Stimulated activated CD4-positive, alpha-beta T cell treated with anti-CD3 and anti-CD28 coated beads, Interleukin-12 subunit alpha, Interleukin-12 subunit beta, amount 100 ng/mL, for 4 hours (primary cell): ENCODE measurements at regions not wholly inside any gene's neighbourhood (a gene's known extent, or its start where the extent isn't known, plus 50 kb on each side); places are given as distances from the start of the nearest gene placed in this dataset.

Experiments
- DNase-seq: peaks from one replicate; pipeline ENCODE4 v3.0.0-alpha.2; 2020

DNA sequence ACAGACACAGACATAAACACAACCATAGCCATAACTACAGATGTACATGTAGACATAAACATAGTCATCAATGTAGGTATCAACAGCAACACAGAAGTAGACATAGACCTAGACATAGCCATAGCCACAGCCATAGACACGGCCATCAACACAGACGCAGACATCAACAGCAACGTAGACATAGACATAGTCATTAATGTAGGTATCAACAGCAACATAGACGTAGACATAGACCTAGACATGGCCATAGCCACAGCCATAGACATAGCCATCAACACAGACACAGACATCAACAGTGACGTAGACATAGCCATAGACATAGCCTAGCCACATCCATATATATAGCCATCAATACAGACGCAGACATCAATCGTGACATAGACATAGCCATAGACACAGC, 258.3 kb upstream of the FOXQ1 start:
- DNase-seq: no peak

DNA sequence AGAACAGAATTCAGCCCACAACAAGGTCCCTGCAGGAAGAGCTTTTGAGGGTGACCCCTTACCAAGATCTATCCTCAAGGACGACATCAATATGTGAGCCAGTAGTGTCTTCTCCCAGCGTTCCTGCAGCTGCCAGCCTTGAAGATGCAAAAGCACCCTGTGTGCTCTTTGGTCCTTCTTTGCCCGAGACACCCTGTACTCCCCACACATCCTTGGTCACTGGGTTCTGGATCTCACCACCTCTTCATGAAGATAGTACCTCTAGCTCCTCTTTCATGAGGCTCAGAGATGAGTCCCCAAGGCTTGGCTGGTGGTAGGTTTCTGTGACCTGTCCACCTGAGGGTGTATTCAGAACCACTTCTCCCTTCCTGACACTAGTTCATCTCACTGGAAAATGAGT, 259.6 kb upstream of the FOXQ1 start:
- DNase-seq: no peak

DNA sequence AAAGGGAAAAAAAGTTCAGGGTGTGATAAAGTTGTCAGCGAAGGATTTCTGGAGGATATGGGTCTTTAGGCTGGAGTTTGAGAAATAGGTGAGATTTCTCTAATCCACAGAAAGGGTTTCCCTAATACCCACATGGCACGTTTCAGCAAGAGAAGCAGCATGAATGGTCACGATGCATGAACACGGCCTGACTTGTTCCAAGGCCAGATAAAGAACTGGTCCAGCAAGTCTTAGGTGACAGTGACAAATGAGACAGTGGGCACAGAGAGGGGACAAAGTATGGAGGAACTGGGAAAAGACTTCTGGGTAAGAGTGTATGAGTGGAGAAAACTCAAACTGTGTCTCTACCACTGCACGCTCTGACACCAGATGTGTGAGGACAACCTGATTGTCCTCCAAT, 262.0 kb upstream of the FOXQ1 start:
- no peak for DNase-seq

DNA sequence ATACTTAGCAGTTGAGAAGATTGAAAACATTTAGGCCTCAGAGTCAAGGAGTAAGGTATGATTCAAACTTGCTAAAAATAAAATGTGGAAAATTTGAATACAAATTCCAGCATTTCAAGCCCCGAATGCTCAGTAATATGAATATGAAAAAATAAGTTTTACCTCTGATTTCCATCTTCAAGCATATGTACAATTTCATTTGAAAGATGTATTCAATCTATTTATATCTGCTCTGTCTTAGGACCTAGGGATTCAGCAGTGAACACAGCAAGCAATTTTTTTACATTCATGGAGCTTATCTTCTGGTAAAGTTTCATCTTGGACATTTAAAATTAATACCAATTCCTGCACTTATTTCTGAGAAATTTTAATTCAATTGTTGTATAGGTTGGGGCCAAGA, 262.7 kb upstream of the FOXQ1 start:
- no peak for DNase-seq

DNA sequence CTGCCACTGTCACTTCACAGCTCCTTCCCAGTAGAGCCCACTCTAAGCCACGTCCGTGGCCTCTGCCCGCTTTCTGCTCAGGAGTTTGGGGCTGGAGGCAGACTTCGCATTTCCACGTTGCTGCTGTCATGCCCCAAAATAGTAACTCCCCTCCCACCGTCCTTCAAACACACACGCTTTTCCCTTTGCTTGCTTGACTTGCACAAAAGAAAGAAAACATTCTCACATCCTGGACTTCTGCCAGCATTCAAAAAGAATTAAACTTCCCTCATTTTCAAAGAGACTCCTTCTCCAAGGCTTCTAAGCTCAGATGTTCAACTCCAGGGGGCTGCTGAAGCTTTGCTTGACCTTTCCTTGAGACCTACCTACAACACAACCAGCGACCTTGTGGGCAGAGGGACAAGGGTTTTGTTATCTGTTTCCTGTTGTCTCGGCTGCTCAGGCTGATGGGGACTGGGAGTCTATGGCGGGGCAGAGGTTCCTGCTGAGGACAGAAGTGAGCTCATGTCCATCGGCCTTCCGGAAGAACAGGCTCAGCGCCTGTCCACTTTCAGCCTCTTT, 263.8 kb upstream of the FOXQ1 start:
- no peak for DNase-seq

DNA sequence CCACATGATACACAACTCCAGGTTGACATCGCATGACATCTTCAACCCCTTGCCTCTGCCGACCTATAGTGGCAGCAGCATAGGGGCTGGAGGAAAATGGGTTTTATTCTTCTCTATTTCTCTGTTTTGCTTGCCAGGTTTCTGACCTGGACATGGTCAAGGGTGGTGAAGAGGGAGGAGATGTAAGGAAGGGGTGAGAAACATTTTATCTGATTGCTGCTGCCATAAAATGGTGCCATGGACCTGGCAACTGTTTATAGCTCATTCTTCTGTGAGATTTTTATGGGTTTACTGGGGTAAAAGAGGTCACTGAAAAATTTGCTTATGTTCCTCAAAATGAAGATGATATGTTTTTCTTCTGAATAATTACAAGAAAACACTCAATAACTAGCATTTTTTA, 266.7 kb upstream of the FOXQ1 start:
- no peak for DNase-seq

DNA sequence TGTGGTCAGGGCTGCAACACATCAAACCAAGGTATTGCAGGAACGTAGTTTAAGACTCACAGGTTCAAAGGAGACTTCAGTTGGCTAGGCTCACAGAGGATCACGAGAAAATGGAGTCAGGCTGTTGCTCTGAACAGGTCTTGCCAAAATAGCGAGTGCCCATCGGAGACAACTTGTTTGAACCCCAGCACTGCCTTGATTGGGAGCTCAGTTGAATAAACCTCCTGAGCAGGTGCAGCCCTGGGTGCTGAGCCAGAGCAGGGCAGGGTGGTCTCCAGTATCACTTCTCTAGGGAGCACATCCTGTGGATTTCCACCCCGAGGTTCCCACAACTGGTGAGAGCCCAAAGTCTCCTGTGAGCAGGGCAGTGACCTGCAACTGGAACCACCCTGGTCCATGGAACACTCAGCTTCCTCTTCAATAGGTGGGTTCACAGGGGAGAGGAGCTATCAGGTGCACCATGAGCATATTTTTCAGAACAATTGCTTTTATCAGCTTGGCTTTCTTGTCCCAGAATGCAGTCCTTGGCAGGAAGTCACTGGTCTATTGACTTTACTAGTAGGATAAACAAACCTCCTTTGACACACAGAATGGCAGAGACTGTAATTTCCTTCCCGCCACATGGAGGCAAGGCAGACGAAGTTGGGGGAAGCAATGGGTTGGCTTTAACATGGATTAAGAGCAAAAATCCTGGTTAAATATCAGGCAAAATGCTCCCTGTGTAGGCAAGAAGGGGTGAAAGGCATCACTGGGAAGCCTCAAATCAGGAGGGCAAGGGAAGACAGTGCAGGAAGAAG, 267.7 kb upstream of the FOXQ1 start:
- no peak for DNase-seq

DNA sequence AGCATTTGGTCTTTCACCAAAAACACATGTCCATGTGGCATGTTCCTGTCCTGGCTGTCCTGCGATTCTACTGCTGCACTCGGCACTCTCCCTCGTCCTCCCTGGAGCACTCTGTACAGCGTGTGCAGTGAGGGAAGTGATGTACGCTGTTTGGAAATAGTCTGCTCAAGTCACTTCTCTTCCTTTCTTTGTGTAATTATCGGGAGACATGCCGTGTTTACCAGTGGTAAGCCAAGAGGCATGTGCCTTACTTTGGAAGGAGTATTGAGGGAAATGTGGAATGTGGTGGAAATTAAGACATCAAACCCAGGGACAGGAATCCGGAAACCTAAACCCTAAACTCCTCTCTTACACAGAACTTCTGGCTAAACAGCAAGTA, 268.5 kb upstream of the FOXQ1 start:
- DNase-seq: no peak

DNA sequence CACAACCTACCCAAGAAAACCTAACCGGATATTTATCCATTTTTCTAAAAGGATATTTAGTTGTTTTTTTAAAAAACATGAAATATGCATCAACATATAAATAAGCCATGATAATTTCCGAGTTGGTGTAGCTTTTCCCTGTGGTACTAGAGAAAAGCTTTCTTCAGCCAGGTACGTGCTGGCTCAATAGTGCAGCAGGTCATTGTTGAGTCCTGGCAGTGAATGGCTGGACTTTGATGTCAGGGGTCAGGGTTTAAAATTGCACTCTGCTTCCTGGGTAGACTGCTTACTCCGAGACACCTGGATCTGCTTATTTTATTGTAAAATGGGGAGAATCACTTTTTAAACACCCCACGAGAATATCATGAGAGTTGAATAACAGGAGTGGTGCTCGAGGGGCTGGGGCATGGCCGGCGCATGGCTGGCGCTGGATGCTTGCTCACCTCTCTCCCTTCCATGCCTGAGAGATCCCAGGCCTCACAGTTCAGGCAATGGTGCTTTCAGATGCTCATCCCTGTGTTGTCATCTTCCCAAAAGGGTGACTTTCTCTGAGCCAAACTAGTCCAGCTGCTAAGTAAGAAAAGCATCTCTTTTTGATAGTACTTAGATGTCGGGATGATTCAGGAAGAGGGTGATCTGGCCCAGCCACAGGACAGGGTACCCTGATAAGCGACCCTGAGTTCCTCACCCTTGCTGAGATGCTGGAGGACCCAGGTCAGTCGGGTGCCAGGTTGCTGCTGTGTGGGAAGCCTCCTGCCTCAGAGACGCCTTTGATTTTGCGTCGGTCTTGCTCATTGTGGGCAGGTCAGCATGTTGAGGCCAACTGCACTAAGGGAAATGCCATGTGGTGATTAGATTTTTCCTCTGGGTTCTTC, 269.1 kb upstream of the FOXQ1 start:
- no peak for DNase-seq

DNA sequence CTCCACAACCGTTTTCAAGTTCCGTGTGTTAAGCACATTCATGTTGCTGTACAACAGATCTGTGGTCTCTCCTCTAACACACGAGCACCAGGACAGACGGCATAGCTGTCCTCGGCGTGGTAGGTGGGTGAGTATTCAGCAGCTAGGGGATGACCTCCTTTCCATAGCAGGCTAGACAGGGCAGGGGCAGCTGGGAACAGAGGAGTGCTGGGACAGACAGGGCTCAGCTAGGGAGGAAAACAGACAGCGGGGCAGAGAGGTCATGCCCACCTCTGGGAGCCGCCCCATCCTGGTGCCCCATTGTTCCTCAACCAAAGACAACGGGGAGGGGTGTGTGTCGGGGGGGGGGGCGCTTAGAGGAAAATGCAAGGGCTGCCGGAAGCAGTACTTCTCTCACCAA, 271.5 kb upstream of the FOXQ1 start:
- no peak for DNase-seq

DNA sequence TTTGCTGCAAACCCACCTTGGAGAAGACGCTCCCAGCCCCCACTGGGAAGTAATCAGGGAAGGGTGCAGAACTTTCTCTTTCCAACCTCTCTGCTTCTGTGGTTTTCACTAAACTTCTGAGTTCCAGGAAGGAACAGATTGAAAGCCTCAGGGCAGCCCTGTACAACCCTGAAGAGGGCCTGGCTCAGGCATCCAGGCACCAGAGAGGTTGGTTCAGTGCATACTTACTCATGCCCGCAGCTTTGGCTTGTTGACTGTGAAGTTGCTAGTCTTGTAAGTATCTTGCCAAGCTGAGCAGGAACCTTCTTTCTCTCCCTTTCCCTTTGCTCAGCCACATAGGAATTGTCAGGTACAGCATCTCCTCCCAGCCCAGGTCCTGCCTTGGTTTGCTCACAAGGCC, 272.2 kb upstream of the FOXQ1 start:
- DNase-seq: no peak

DNA sequence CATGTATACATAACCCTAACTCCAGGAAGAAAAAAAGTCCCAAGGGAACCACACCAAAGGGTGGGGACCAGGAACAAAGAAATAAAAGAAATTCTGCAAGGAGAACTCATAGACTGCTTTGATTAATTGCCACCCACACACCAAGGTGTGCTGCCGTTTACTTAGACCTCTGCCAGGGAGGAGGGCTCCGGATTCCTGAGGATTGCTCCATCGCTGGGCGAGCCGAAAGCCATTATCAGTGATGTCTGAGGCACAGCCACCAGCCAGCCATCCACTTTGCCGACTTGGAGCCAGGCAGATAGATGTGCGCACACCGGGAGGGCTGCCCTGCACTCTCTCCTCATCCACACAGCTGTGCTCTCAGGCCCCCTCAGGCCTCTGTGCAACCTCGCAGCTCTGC, 272.7 kb upstream of the FOXQ1 start:
- DNase-seq: no peak

DNA sequence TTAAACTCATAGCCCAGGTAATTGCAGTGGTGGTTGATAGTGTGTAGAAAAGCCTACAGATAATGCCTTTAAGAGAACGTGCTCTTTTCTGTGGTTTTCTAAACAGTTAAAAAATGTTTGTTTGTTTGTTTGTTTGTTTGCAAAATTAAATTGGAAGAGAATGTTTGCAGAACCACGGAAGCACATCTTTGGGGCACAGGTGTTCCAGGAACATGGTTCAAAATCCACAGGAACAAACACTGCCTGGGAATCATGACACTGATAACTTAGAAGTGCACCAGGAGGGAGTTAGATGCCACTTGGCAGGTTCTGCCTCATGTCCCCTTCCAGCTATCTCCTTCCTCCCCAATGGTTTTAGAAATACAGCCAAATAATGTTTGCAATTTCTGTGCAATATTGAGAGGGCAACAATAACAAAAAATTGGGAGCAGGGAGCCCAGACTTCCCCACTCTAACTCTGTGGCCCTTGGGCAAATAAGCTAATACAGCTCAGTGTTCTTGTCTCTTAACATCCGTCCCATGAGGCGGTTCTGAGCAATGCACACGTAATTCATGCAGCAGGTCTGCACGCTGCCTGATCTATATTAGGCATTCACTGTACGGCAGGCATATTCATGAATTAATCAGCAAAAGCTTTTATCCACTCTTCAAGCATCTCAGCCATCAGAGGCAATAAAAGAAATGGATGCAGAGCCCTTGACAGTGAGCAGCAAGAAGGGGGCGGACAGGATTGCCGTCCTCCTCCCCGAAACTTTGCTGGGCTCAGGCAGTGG, 274.3 kb upstream of the FOXQ1 start:
- no peak for DNase-seq

DNA sequence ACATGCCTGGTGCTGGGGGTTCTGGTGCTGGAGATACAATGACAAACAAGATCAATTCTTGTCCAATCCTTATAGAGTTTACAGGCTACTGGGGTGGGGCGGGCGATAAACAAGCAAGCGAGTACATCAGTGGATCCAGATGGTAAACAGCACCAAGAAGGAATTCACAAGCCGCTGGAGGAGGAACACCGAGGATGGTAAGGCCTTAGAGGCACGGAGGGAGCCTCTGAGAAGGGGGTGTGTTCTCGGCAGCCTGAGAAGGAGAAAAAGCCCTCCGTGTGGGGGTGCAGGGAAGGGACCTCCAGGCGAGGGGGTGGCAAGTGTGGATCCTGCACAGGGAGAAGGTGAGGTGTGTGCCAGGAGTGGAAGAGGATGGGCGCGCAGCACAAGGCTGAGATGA, 276.5 kb upstream of the FOXQ1 start:
- DNase-seq: no peak

DNA sequence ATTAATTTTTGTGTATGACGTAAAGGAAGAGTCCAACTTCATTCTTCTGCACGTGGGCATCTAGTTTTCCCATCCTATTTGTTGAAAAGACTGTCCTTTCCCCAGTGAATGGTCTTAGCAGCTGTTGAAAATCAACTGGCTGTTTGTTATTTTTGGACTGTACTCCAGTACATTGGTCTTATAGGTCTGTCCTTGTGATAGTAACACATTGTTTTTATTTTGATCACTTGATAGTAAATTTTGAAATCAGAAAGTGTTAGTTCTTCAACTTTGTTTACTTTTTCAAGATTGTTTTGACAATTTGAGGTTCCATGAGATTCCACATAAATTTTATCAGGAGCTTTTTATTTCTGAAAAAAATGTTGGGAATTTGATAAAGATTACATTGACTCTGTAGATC, 280.2 kb upstream of the FOXQ1 start:
- DNase-seq: no peak

DNA sequence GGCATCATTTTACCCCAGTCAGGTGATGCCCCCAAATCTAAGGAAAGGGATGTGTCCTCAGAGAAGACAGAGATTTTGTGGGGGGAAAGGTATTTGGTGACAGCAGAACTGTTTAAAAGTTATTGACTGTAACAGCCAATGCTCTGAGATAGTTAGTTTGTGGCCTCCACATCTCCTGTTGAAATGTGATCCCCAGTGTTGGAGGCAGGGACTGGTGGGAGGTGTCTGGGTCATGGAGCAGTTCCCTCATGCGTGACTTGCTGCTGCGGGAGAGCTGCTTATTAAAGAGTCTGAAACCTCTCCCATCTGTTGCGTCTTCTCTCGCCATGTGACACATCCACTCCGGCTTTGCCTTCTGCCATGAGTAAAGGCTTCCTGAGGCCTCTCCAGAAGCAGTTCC, 282.8 kb upstream of the FOXQ1 start:
- DNase-seq: no peak

DNA sequence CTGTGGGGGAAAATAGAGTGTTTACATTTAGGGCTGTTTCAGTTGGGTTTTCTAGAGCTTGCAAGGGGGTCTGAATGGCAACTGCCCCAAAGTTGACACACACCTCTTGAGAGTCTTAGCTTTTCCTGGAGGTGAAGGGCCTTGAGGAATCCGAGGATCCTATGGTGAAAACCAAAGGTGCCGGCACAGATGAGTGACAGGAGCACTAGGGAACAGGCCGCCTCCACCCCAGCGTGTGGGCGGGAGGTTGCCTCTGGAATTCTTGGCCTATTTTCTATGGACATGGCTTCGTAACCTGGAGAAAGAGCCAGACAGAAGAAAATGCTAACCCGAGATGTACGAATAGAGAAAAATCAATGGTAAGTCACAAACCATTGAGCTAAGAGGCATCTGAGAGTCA, 283.2 kb upstream of the FOXQ1 start:
- DNase-seq: no peak

DNA sequence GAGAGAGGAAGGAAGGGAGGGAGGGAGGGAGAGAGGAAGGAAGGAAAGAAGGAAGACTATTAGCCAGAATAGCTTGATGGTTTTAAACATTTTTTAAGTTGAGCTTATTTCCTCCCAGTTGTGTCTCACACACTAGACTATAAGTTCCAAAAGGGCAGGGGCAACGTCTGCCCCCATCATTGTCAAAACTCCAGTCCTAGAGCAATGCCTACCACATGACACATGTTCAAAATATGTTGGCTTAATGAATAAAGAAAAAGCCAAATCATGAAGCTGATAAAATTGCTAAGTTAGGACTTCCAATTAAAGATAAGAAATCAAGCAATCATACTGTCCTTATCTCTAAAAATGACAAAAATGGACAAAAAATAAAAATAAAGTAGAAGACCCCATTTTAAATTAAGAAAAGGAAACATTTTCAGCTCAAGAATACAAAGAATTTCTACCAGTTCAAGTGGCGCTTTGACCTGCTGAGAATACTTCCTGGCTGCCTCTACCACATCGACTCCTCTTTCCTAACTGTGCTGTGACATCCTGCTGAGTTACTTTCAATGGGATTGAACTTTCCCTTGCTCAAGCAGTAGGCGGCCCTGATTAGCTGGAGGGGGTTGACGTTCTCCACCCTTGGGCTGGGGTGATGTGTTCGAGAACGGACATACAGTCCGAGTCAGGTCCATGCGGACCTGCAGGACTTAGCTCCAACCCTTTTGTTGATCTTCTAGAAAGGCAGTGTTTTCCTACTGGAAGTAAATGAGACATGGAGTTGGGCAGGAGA, 283.9 kb upstream of the FOXQ1 start:
- DNase-seq: no peak

DNA sequence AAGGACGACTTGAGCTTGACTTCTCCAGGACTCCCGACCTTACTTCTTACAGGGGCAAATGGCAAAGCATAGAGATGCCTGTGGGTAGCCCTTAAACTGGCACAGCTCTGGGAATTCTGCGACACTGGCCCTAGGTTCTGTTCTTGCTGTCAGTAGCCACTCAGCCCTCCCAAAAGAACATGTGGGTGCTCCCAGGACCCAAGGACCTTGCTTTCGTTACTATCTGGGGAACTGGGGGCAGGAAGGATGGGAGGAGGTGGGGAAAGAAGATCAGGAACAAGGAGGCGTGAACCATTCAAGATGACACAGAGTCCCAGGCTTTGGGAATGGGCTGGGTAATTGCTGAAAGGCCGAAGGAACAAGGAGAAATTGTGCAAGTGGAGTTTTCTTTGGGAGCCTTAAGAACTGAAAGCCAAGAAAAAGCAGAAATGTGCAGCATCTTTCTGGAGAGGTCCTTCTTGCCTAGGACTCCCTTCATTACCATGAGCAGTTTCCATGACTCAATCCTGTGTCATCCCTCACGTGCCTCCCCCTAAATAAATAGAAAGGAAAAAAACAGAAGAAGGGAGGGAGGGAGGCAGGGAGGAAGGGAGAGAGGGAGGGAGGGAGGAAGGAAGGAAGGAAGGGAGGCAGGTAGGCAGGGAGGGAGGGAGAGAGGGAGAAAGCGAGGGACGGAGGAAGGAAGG, 284.6 kb upstream of the FOXQ1 start:
- no peak for DNase-seq

DNA sequence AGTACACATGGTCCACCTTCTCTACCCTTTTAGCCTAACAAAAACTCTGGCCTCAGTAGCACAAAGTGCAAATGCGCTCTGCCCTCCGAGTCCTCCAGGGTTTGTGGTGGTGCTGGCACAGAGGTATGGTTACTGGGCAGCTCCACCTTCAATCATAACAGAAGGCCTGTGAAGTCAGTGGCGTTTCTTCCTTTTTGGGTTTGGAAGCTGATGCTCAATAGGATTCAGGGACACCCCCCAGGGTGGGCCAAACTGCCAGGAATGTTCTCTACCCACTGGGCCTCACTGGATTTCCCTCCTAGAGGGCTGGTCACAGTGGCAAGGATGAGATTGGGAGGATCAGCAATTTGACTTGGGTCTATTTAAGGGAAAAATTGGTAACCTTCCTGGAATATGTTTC, 286.1 kb upstream of the FOXQ1 start:
- DNase-seq: no peak

DNA sequence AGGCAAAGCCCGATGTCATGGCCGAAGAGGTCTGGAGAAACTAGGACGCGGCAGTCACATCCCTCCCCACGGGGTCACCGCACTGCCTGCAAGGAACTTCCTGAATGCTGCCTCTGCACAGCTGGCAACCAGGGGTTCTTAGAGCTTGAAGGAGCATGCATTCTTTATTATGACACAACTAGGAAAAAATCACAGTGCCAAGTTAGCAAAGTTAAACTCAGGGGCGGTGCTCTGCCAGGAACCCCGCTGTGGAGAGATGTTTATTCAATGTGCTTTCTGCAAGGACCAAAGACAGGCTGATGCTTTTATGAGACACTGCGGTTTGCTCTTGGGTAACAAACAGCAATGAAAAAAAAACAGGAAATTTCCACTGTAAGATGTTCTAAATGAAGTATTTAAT, 287.3 kb upstream of the FOXQ1 start:
- DNase-seq: no peak

DNA sequence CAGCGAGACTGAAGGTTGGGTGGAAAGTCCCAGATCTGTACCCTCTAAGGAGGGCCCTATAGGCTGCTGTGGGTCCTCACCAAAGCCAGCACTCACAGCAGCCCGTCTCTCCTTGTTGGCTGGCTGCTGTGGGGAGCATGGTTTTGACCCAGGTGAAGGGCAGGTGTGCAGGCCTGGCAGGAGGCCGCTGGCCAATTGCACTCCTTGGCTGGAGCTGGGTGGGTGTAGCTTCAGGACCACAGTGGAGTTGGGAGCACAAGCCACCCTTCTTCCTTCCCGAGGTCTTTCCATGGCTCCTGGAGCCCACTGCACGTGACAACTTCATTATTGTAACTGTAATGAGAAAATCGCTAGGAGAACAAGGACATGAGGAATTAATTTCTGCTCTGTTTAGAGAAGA, 287.7 kb upstream of the FOXQ1 start:
- DNase-seq: no peak
